HEK293 (cell line): ENCODE measurements at regions not wholly inside any gene's neighbourhood (a gene's known extent, or its start where the extent isn't known, plus 50 kb on each side); places are given as distances from the start of the nearest gene placed in this dataset.

Source experiments
- CTCF ChIP-seq: fragments of 450-650 bp; formaldehyde crosslinking; IDR thresholded peaks from 2 replicates; pipeline ENCODE4 v1.5.1; 2016; ENCODE audit warnings: missing biosample characterization, missing genetic modification characterization
- SP2 ChIP-seq: fragments of 450-650 bp; formaldehyde crosslinking; IDR thresholded peaks from 2 replicates; pipeline ENCODE4 v1.5.1; 2016; ENCODE audit warnings: missing biosample characterization, missing genetic modification characterization
- ZEB2 ChIP-seq: fragments of 450-650 bp; formaldehyde crosslinking; IDR thresholded peaks from 2 replicates; pipeline ENCODE4 v1.5.1; 2016; ENCODE audit warnings: missing biosample characterization, missing genetic modification characterization
- ZNF350 ChIP-seq: fragments of 450-650 bp; formaldehyde crosslinking; IDR thresholded peaks from 2 replicates; pipeline ENCODE4 v1.5.0; 2017; ENCODE audit warnings: missing biosample characterization, mild to moderate bottlenecking, missing genetic modification characterization
- ZNF529 ChIP-seq: fragments of 450-650 bp; formaldehyde crosslinking; IDR thresholded peaks from 2 replicates; pipeline ENCODE4 v1.5.1; 2017; ENCODE audit warnings: missing genetic modification characterization, missing biosample characterization; ENCODE audit not compliant: insufficient replicate concordance
- ZNF658 ChIP-seq: fragments of 450-650 bp; formaldehyde crosslinking; IDR thresholded peaks from 2 replicates; pipeline ENCODE4; 2016; ENCODE audit warnings: missing biosample characterization, missing genetic modification characterization

- TF ChIP-seq ZEB2 (no peak), ZNF529 (no peak), ZNF658 (tag by site-specific recombination) (no peak), SP2 (tag by site-specific recombination) (no peak), ZNF350 (no peak), CTCF (no peak)
These were observed 82.7 kb upstream of the ASIC2 start for GRCh38 chr17:33375783-33376182.
